ENCODE measurements at regions not wholly inside any gene's neighbourhood (a gene's known extent, or its start where the extent isn't known, plus 50 kb on each side); places are given as distances from the start of the nearest gene placed in this dataset.

- no peak for DNase-seq (ENCODE audit: low read depth in 2 of 2)
These were observed 57.4 kb upstream of the CCDC167 start for GRCh38 chr6:37556881-37557644.

- DNase-seq (ENCODE audit: low read depth in 2 of 2): no peak
These were observed 55.5 kb upstream of the CCDC167 start for GRCh38 chr6:37555040-37555781.

- no peak for DNase-seq (ENCODE audit: low read depth in 2 of 2)
These were observed 54.8 kb upstream of the CCDC167 start for GRCh38 chr6:37554480-37554819.

GRCh38 chr6:37552267-37552666 is 52.6 kb upstream of the CCDC167 start:
- no peak for DNase-seq (ENCODE audit: low read depth in 2 of 2)

GRCh38 chr6:37551867-37552266 is 52.2 kb upstream of the CCDC167 start:
- DNase-seq (ENCODE audit: low read depth in 2 of 2): no peak

- no peak for DNase-seq (ENCODE audit: low read depth in 2 of 2)
These were observed 51.8 kb upstream of the CCDC167 start for GRCh38 chr6:37551446-37551845.

GRCh38 chr6:37551002-37551401 is 51.3 kb upstream of the CCDC167 start:
- no peak for DNase-seq (ENCODE audit: low read depth in 2 of 2)

- DNase-seq (ENCODE audit: low read depth in 2 of 2): no peak
These were observed 50.6 kb upstream of the CCDC167 start for GRCh38 chr6:37550191-37550831.

- DNase-seq (ENCODE audit: low read depth in 2 of 2): no peak
These were observed 49.9 kb upstream of the CCDC167 start for GRCh38 chr6:37549558-37549957.

Measured in stimulated activated CD8-positive, alpha-beta memory T cell treated with anti-CD3 and anti-CD28 coated beads, Interleukin-7, amount 100 ng/mL, for 4 hours (primary cell).